Esophagus (tissue), 2 donors: ENCODE measurements at regions not wholly inside any gene's neighbourhood (a gene's known extent, or its start where the extent isn't known, plus 50 kb on each side); places are given as distances from the start of the nearest gene placed in this dataset.

Experiments
- H3K27ac ChIP-seq, 2 donors: one replicate each; pipeline ENCODE4 v1.5.1; 2013; ENCODE audit warnings: low read depth in 2 of 2, mild to moderate bottlenecking in 2 of 2, inconsistent platforms in 1 of 2, low read length in 1 of 2, moderate library complexity in 1 of 2
- H3K27me3 ChIP-seq, 2 donors: one replicate each; pipeline ENCODE4 v1.6.1; 2013; ENCODE audit warnings: low read length in 2 of 2, control low read depth in 1 of 2, mild to moderate bottlenecking in 1 of 2; ENCODE audit not compliant: insufficient read depth in 2 of 2, control insufficient read depth in 1 of 2
- H3K36me3 ChIP-seq, 2 donors: one replicate each; pipeline ENCODE4 v1.6.1; 2013; ENCODE audit warnings: low read length in 1 of 2; ENCODE audit not compliant: control insufficient read depth in 2 of 2, insufficient read depth in 2 of 2
- H3K4me1 ChIP-seq, 2 donors: one replicate each; pipeline ENCODE4 v1.6.1; 2013; ENCODE audit warnings: low read length in 1 of 2; ENCODE audit not compliant: control insufficient read depth in 2 of 2, insufficient read depth in 2 of 2
- H3K4me3 ChIP-seq, 2 donors: one replicate each; pipeline ENCODE4 v1.5.1; 2013; ENCODE audit warnings: low read length in 2 of 2, mild to moderate bottlenecking in 2 of 2, low read depth in 1 of 2, moderate library complexity in 1 of 2
- H3K9me3 ChIP-seq, 2 donors: one replicate each; pipeline ENCODE4 v1.6.1; 2013; ENCODE audit warnings: mild to moderate bottlenecking in 2 of 2, low read depth in 1 of 2, low read length in 1 of 2, moderate library complexity in 1 of 2; ENCODE audit not compliant: control insufficient read depth in 2 of 2, insufficient read depth in 1 of 2
- WGBS, 2 donors: extraction: QIAGEN DNeasy Blood & Tissue Kit; methylation state at CpG; one replicate each; pipeline ENCODE4 v1.1.7; 2013; 5-methylcytosine and 5-hydroxymethylcytosine counted together
- donor health status: healthy with polysubstance abuse.
- donor health status: Bipolar disorder and iron deficiency.

DNA sequence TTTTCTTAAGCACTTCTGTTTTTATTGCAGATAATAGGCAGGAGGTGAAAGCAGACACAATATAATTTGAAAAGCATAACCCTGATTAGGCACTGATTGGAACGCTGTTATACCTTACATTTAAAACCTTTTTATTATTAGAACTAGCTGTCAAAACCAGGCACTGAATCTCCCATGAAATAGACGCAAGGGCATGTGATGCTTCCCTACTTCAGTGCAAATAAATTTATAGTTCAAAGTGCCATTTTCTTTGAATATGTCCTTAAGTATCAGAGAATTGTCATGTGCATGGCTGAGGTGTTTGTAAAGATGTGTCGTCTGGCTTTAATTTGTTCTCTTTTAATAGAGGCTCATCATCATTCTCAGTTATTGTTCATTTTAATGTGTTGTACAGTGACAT is 386.0 kb downstream of the NR2F2 start:
- no peak overlapping the region for H3K4me3 ChIP-seq
- no peak overlapping the region for H3K27ac ChIP-seq
- H3K4me1 ChIP-seq: no peaks in the 10 kb centered on the region
- H3K27me3 ChIP-seq: no peaks in the 10 kb centered on the region
- H3K36me3 ChIP-seq: no peaks in the 10 kb centered on the region
- WGBS, 2 donors: 73 to 82% methylated on average over 3 of the region's 3 CpGs
- H3K9me3 ChIP-seq: no peaks in the 10 kb centered on the region

DNA sequence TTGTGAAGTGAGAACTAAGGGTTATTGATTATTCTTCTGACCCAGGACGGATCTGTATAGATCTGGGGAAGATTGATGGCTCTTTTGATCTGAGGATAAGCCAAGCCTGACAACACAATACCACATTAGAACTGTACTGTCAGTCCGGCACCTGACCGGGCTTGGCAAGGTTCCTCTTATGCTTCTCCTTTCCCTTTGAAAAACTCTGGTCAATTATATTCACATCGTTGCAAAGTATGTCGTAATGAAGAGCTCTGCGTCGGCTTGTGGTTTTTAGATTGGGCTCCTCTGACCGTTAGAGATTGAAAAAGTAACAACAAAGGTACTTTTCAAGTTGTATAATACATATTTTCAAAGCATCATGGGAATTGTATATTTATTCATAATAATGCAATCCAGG is 389.8 kb downstream of the NR2F2 start:
- no peaks in the 10 kb centered on the region for H3K9me3 ChIP-seq
- H3K36me3 ChIP-seq: no peaks in the 10 kb centered on the region
- H3K27me3 ChIP-seq: no peaks in the 10 kb centered on the region
- no peak overlapping the region for H3K4me3 ChIP-seq
- 35 to 41% methylated on average over 8 of the region's 8 CpGs for WGBS, 2 donors
- no peak overlapping the region for H3K27ac ChIP-seq
- no peaks in the 10 kb centered on the region for H3K4me1 ChIP-seq

DNA sequence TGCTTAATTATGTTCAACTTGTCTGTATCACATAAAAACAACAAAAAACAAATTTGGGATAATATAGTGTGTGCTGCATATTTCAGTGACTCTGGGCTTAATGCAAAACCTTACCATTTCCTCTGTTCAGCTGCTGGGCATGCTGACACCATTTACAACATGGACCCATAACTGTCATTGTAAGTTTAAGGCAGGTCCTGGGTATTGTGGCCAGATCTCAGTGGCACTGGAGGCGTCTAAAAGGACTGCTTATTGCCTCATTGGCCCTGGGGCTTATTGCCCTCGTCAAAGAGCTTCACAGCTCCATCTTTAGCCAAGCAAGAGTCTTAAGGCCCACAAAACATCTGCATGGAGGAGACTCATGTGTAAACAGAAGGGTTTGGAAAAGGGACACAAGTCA is 390.2 kb downstream of the NR2F2 start:
- H3K27me3 ChIP-seq: no peaks in the 10 kb centered on the region
- H3K27ac ChIP-seq: no peak overlapping the region
- H3K4me3 ChIP-seq: no peak overlapping the region
- H3K9me3 ChIP-seq: no peaks in the 10 kb centered on the region
- no peaks in the 10 kb centered on the region for H3K36me3 ChIP-seq
- H3K4me1 ChIP-seq: no peaks in the 10 kb centered on the region
- 55 to 63% methylated on average over 2 of the region's 2 CpGs for WGBS, 2 donors

DNA sequence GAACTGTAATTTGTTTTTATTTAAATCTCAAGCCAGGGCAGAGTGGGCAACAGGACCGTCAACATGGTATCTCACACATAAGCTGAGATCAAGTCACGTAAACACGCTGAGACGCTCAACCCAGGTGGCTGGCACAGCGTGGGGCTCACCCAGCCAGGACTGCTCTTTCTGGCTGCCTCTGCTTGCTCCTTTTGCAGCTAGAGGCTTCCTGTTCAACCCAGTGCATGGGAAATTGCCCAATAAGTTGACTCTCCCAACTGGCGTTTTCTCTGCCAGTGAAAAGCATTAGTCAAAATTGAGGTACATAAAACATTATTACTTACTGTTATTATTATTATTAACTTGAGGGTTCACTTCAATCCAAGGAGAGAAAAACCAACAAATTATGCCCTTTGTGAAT is 398.1 kb downstream of the NR2F2 start:
- 51 to 58% methylated on average over 6 of the region's 6 CpGs for WGBS, 2 donors
- Histone ChIP-seq H3K27ac (no peak overlapping the region), H3K36me3 (no peaks in the 10 kb centered on the region), H3K9me3 (no peaks in the 10 kb centered on the region), H3K4me3 (no peak overlapping the region), H3K4me1 (no peaks in the 10 kb centered on the region), H3K27me3 (no peaks in the 10 kb centered on the region)

DNA sequence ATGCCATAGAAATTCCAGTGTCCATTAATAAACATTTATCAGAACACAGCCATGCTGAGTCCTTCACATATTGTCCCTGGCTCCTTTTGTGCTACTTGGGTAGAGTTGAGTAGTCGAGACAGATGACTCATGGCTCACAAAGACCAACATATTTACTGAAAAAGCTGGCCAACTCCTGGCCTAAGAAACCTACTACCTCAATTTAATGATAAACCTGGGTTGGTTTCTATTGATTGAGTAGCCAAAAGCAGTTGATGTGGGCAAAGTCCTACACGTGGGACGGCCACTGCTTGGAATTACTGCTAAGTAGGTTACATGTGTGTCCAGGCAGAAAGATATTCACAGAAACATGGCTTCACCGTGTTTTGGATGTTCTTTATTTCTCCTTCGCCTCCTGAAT is 402.2 kb downstream of the NR2F2 start:
- 69 to 81% methylated on average over 5 of the region's 5 CpGs for WGBS, 2 donors

DNA sequence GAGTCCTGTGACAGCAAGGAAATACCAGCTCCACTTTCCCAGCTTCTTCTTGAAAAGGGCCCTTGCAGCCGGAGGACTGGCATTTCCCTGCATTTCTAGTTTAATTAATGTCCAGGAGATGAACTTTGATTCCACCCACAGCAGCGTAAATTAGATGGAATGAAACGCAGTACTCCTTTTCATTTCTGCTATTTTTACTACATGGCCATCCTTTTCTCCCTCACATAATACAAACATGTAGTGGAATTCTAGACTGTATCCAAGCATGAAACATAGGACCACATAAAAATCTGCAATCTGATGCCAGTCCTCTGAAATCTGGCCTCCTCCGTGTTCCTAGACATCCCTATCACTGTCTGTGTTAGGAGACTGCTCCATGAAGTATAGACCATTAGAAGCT is 403.2 kb downstream of the NR2F2 start:
- 77 to 85% methylated on average over 4 of the region's 4 CpGs for WGBS, 2 donors
- no peak overlapping the region for H3K4me3 ChIP-seq
- H3K9me3 ChIP-seq: no peaks in the 10 kb centered on the region
- H3K27me3 ChIP-seq: no peaks in the 10 kb centered on the region
- no peaks in the 10 kb centered on the region for H3K4me1 ChIP-seq
- H3K27ac ChIP-seq: no peak overlapping the region
- H3K36me3 ChIP-seq: no peaks in the 10 kb centered on the region

More for the DNA sequence above, 402.2 kb downstream of the NR2F2 start:
- no peaks in the 10 kb centered on the region for H3K27me3 ChIP-seq
- H3K27ac ChIP-seq: no peak overlapping the region
- H3K4me1 ChIP-seq: no peaks in the 10 kb centered on the region
- H3K9me3 ChIP-seq: no peaks in the 10 kb centered on the region
- H3K4me3 ChIP-seq: no peak overlapping the region
- no peaks in the 10 kb centered on the region for H3K36me3 ChIP-seq

DNA sequence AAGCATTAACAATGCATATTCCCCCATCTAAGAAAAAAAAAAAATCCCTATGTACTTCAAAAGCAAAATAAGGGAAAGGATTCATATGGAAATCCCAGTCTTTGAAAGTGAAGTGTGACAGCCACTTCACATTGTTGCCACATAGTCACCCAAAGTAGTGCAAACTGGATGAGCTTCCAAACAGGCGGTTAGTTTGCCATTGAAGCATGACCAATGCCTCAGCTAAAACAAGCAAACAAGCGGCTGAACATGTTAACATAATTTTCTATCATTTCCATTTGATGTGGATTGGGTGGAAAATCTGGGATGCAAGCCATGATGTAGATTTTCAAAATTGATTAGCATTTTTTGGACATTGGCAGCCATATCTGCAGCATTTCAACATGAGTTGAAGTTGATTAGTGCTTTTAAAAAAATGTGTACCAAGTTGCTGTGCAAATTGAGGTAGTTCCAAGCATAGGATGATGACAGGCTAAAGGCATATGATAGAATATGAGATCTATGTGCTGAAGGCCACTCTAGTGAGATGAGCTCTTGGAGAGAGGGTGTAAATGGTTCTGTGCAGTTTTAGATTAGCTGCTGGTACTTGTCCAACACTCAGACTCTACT is 405.2 kb downstream of the NR2F2 start:
- Histone ChIP-seq H3K36me3 (no peaks in the 10 kb centered on the region), H3K27me3 (no peaks in the 10 kb centered on the region), H3K4me3 (no peak overlapping the region), H3K9me3 (no peaks in the 10 kb centered on the region), H3K4me1 (no peaks in the 10 kb centered on the region), H3K27ac (no peak overlapping the region)
- 61 to 69% methylated on average over 2 of the region's 2 CpGs for WGBS, 2 donors

DNA sequence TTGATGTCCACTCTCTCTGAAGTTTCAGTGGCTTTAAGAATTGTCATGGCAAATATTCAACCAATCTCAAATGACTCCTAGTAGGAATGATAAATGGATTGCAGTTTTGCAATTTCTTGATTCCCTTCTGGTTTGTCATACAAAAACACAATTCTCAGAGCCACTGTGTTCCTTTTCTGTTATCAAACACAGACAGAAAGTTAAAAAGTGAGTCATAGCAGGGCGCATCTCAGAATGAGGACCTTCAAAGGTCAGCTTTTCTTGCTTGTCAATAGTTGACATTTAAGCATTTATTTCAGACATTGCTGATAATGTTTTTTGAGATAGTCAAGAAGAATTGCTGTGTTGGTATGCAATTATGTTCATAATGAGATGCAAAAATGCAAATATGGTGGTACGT is 405.9 kb downstream of the NR2F2 start:
- no peaks in the 10 kb centered on the region for H3K4me1 ChIP-seq
- no peak overlapping the region for H3K4me3 ChIP-seq
- 83 to 84% methylated on average over 2 of the region's 2 CpGs for WGBS, 2 donors
- H3K27me3 ChIP-seq: no peaks in the 10 kb centered on the region
- no peaks in the 10 kb centered on the region for H3K36me3 ChIP-seq
- H3K9me3 ChIP-seq: no peaks in the 10 kb centered on the region
- H3K27ac ChIP-seq: no peak overlapping the region

DNA sequence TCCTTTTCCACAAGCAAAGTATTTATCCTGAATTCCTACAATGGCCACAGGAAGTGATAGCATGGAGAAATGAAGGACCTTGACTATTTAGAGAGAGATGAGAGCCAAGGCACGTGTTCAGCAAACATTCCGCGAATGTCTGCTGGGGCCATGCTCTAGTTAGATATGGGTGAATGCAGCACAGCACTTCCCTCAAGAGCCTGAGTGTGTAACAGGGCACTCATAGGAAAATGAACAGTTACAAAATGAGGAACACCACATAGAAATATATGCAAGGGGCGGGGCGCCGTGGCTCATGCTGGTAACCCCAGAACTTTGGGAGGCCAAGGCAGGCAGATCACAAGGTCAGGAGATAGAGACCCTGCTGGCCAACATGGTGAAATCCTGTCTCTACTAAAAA is 406.9 kb downstream of the NR2F2 start:
- WGBS, 2 donors: 85 to 86% methylated on average over 6 of the region's 6 CpGs
- Histone ChIP-seq H3K9me3 (no peaks in the 10 kb centered on the region), H3K27ac (no peak overlapping the region), H3K4me1 (no peaks in the 10 kb centered on the region), H3K4me3 (no peak overlapping the region), H3K27me3 (no peaks in the 10 kb centered on the region), H3K36me3 (no peaks in the 10 kb centered on the region)

DNA sequence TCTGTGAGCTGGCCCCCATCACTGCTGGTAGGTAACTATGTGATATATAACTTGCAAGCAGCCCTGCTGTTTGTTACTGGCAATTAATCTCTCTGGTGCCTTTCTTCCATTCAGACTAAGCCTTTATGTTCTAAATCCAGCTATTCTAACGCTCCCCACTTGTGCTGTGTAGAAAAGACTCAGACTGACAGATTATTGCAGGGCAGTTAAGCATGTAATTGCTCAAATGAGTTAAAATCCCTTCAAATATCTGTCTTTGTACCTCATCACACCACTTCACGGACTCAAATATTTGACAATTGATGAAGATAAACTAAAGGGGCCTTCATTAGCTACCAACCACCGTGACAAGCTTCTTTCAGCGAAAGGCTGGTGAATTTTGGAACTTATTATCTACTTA is 416.2 kb downstream of the NR2F2 start:
- 44 to 48% methylated on average over 4 of the region's 4 CpGs for WGBS, 2 donors
- H3K27ac ChIP-seq: no peak overlapping the region
- H3K9me3 ChIP-seq: peaks cover 2 to 3% of the 10 kb centered on the region in 2 donors
- no peaks in the 10 kb centered on the region for H3K27me3 ChIP-seq
- H3K4me1 ChIP-seq: no peaks in the 10 kb centered on the region
- H3K4me3 ChIP-seq: no peak overlapping the region
- H3K36me3 ChIP-seq: no peaks in the 10 kb centered on the region
